Activated CD4-positive, CD25-positive, alpha-beta regulatory T cell treated with anti-CD3 and anti-CD28 coated beads, Interleukin-2, amount 50 U/mL, for 72 hours (primary cell): ENCODE measurements at regions not wholly inside any gene's neighbourhood (a gene's known extent, or its start where the extent isn't known, plus 50 kb on each side); places are given as distances from the start of the nearest gene placed in this dataset.
"Not testable (repeated sequence)": the region's sequence is repeated elsewhere in the genome, so short reads cannot be mapped to it uniquely, and the experiment has no call there.

Source experiments
- DNase-seq: peaks from one replicate; pipeline ENCODE4 v3.0.0; 2021

DNA sequence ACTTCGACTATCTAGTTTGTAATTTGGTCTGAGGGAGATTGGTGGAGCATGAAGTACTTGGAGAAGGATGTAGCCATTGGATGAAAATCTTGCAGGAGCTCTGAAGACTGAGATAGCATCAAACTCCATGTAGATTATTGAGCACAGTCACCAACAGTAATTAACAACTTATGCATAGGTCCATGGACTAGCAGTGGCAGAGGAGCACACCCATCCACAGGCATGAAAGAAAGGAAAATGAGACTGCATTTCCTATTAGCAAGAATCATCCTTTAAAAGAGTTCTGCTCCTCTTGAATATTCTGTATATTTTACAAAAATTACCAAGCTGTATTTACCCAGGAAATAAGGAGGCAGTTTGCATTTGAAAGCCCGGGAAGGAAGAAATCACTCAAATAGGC is 529.4 kb upstream of the ACTRT1 start:
- no peak for DNase-seq

DNA sequence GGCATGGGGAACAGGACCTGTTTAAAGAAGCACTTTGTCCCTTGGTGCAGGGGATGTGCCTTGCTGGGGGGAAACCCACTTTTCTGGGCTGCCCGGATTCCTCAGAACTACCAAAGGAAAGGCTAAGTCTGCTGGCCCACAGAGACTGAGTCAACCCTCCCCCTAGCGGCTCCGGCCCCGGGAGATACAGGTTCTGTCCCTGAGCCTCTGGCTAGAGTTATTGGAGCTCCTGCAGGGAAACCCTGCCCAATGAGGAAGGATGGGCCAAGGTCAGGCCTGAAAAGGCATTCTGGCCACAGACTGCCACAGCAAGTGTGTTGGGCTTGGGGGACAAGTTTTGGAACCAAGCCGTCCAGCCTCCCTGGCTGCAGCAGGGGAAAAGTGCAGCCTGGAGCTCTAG is 490.9 kb upstream of the ACTRT1 start:
- DNase-seq: no peak

DNA sequence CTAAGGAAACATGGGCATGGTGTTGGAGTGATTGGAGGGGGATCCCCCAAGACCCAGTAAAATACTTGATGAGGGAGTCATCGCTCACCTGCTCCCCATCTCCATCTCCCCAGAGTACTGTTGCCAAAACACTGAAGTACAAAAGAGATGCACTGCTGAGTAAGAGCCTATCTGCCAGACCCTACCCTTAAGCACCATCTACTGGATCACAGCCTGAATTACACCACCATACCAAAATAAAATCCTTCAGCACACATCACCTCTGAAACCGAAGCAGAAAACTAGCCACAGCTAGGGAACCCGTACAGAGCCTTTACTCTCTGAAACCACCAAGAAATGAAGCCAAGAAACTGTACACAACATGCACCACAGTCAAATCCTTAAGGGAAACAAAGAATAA is 466.3 kb upstream of the ACTRT1 start:
- DNase-seq: no peak

DNA sequence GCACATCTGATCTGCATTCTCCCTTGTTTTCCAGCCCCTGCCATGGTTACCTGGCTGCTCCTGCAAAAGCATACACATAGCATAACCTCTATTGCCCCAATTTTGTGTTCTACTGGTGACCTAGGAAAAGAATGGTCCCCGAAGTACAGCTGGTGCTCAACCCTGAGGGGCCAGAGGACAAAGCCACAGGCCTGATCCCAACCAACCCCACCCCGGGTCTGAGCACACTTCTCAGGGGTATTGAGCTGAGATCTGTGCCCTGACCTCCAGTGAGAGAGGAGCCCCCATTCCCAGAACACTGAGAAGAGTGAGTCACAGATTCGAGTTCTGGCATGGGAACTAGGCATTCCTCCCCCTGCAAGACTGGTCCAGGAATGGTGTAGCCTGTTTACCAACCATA is 465.5 kb upstream of the ACTRT1 start:
- DNase-seq: no peak

DNA sequence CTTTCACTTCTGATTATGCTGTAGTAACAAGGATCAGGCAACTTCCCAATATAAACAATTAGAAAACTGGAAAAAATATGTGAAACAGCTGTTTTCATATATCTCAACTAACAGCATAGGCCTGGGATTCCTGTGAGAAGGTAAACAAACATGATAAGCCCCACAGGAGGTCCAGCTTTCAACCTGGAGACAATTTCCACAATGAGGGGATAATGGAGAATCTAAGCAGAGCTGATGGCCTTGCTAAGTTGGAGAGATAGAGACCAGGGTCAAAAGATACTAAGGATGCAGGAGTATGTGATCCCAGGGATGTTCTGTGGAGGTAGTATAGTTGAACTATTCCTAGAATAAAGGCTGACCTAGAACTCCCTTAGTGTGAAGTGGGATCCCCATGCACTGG is 452.3 kb upstream of the ACTRT1 start:
- no peak for DNase-seq

DNA sequence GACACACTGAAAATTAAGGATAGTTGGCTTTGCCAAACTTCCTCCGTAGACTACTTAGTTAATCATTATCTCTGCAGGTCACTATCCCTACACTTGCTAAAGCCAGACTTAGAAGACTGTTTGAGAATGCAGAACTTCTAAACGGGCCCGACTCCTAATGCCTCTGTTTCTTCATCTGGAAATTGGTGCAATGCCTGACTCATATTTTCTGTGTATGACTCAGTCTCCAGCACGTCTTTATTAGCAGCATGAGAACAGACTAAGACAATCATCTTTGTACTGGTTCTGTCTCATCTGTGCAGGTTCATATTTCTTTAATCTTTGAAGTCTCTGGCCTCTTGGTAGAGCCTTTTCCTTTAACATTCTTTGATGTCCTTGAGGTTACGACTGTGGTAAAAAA is 411.9 kb upstream of the ACTRT1 start:
- DNase-seq: no peak

DNA sequence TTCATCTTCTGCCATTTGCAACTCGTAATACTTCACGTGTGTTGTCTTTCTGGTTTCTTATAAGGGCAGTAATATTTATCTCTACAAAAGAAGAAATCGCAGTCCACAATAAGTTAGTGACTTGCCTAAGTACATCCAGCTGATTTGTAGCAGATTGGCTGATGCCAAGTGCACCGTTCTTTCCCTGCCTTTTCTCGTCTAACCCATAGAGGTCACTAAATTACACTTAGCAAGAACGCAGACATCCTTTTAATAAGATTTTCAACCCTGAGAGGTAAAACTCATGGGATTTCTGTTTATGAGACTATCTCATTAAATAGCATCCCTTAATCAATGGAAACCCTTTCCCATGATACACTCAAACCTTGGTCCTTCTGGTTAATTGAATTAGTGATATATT is 408.6 kb upstream of the ACTRT1 start:
- DNase-seq: no peak

DNA sequence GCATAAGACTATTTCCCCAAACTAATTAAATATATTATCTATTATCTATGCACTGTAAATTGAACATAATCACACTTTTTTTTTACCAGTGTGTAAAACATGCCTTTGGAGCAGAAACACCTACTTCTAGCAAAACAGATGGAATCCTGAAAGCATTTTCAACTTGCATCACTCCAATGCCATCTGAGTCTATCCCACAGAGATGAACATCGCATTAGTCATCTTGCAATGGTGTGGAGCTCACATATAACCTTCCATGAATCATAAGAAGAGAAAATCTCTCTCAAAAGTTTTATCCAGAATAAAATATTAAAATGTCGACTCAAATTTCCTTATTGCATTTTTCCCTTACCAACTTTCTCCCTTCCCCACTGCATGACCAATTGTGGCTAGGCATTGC is 406.7 kb upstream of the ACTRT1 start:
- DNase-seq: no peak

DNA sequence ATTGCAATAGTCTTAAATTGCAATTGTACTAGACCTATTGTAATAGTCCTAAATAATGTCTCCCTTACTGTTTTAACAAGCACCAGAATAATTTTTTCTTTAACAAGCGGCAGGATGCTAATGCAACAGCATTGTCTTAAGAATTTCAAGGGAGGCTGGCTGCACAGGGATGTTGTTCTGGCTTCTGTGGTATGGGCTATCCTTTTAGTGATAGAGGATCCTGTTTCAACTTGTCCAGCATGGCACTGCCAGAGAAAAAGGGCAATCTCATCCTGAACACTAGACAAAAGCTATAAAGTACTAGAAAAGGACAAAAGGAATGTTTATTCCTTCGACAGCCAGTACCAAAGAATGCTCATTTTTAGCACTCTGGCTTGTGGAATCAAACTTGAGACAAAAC is 405.5 kb upstream of the ACTRT1 start:
- DNase-seq: no peak

DNA sequence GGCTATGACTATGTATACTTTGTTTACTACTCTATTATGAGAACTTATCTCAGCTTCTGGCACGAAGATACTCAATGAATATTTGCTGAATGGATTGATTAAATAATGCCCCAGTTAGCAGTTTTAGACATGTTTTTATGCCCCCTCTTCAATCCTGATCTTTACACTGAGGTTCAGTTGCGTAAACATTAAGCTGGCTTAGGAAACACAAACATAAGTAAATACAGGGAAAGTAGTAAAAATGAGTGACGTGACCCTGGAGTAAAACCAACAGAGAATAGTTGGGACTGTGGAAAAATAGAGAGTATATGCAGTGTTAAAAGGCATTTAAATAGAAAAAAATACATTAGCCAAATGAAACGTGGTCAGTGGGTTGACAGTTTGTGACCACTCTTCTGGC is 387.0 kb upstream of the ACTRT1 start:
- DNase-seq: no peak

DNA sequence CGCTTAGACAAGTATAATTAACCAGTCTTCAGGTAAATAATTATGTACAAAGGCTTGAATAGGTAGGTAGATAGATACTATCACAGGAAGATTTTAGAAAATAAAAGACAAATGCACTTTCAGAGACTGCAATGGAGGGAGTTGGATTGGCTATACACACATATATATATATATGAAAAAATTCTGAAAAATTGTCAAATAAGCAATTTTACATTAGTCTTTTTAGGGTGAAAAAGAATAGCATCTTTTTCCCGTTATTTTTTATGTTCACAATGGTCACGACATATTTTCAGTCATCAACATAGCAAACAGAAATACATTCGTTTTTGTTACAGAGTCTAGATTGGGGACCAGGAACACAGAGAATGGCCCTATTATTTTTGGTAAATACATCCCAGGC is 385.9 kb upstream of the ACTRT1 start:
- DNase-seq: no peak

DNA sequence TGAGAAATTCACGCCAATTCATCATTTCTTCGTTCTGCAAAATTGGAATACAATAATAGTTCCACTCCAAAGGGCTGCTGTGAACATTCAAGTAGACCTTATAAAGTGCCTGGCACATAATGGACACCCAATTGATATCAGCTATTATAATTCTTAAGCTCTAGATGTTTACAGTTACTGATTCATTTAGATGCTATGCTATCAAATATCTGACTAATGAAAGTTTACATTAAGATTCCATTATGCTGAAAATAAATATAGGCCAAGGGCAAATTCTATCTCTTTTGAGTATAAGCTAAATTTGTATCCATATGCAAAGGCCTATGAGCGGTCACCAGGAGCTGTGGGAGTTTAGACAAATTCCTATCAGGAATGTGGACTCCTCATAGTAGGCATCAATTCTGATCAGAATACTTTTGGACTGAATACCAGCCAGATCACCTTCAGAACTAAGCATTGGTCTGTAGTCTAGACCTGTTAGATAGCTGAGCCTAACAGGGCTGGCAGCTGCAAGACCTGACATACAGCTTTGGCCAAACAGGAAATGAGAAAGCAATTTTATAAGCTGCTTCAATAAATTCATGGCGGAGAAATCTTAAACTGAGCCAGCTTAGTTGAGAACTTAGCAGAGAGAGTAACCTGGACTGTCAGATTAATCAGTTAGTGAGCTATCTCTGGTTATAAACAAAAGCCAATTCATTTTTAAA is 384.3 kb upstream of the ACTRT1 start:
- no peak for DNase-seq

DNA sequence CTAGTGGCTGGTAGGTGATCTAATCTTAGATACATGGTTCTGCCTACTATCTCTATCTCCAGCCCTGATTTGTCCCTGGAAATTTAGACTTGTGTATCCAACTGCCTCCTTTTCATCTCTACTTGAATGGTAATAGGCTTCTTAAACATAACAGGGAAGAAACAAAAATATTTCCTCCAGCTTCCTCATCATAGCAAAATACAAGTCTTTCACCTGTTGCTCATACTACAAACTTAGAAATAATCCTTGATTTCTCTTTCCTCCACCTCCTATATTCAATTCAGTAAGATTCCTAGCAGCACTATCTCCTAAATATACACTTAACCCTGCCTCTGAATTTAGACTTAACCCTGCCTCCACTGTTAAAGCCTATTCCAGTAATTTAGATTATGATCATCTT is 373.3 kb upstream of the ACTRT1 start:
- DNase-seq: no peak

DNA sequence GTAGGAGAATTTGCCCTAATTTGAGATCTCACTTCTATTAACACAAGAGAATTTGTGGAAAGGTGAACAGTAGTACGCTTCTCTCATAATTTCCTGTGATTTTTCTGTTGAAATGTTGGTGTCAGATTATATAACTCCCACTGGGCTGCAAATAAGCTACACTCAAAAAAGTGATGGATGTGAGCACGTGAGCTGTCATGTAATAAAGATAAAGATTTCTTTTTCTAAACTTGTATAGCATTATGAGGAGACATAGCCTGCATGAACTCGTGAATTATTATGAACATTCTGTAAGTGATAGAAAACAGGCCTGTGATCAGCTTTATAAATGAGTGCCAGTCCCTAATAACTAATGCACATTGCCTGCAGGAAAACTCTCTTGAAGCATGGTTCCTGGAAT is 356.6 kb upstream of the ACTRT1 start:
- no peak for DNase-seq

DNA sequence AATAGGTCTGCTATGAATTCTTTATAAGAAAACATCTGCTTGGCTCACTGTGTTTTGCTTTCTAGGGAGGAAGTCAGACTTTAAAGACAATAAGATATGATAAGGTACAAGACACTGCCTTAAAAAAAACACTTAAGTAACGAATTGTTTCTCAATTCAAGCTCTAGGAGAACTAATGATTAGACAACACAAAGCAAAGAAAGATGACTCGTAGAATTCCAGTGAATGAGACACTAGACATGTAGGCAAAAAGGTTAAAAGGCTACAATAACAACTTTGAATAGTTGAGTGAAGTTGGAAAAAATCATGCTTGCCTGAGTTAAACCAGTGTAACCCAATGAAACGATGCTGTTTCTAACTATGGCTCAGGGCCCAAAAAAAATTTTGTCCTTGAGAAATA is 344.4 kb upstream of the ACTRT1 start:
- DNase-seq: no peak

DNA sequence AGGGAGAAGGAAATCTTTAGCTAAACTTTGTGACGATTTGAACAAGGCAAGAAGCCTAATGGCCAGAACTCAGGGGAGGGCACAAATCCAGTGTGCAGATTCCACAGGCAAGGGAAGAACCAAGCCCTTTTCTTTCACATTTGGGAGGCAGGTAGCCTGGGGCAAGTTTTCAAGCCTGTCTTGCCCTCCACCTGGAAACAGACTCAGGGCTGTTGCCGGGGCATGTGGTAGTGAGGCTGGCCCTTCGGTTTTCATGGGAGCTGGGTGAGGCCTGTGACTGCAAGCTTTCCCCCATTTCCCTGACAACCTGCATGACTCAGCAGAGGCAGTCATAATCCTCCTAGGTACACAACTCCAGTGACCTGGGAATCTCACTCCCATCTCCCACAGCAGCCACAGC is 331.6 kb upstream of the ACTRT1 start:
- not testable (repeated sequence) for DNase-seq

DNA sequence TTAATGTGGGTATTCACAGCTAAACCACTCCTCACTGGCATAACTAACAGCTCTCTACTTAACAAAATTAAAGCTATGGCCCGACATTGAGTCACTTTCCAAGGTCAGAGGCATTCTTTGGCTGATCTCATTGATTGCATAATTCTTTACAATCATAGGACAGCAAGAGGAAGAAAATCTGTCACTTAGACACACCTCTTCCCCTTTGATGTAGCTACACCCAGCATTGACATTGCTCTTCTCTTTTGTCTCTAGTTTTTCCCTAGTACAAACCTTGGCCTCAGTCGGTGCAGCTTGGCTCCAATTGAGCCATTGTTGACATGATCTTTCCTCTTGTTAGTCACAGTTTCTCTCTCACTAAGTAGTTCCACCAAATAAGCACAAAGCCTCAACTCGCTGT is 313.3 kb upstream of the ACTRT1 start:
- DNase-seq: no peak

DNA sequence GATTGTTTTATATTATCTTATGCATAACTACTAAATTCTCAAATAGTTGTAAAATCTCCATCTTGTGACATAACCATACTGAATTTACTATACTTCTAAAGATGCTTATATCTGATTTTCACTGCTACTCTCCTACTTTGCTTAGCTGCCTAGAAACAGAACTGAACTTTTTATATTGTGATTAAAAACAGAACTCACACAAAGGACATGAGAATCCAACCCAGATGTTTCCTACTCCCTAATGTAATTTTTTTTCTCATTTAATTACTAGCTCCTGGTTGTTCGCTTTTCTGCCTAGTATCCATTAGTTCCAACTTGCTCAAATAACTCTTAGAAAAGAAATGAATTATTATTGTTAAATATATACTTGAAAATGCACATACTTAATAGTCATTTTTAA is 283.5 kb upstream of the ACTRT1 start:
- no peak for DNase-seq

DNA sequence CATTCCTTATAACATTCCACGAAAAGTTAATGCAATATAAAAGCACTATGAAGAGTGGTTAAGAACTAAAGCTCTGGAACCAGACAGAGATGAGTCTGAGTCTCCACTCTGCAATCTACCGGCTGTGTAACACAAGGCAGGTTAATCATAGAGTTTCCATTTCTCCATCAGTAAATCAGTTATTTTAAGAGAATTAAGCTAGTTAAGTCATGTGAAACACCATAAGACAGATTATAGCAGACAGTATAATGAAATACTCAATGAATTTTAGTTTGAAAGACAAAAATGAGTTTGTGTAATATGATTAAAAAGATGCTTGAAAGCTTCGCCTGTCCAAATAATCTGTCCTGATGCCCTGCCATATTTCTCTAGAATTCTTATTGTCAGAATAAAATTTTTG is 282.6 kb upstream of the ACTRT1 start:
- no peak for DNase-seq

DNA sequence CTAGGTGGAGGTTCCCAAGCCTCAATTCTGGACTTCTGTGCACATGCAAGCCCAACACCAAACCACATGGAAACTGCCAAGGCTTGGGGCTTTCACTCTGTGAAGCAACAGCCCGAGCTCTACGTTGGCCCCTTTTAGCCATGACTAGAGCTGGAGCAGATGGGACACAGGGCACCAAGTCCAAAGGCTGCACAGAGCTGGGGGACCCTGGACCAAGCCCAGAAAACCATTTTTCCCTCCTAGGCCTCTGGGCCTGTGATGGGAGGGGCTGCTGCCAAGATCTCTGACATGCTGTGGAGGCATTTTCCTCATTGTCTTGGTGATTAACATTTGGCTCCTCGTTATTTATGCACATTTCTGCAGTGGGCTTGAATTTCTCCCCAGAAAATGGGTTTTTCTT is 258.7 kb upstream of the ACTRT1 start:
- DNase-seq: no peak

DNA sequence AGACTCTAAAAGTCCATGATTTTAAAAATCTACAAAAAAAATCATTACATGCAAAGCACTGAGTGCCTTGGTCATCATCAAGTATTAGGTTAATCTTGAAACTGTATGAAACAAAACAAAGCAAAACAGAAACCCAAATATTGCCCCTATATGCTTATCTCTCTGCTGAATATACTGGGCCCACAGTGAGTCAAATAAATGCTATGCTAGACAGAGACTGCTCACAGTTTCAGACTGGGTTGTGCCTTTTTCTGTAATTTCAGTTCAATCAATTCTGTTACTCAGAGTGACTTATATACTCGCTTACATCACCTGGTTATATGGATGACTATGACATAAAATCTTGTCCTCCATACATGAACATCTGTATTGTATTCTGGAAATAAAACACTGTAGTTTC is 257.1 kb upstream of the ACTRT1 start:
- DNase-seq: no peak

DNA sequence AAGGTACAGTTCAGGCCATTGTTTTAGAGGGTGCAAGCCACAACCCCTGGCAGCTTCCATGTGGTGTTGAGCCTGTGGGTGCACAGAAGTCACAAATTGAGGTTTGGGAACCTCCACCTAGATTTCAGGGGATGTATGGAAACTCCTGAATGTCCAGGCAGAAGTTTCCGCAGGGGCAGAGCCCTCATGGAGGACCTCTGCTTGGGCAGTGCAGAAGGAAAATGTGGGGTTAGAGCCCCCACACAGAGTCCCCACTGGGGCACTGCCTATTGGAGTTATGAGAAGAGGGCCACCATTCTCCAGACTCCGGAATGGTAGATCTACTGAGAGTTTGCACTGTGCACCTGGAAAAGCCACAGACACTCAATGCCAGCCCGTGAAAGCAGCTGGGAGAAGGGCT is 242.0 kb upstream of the ACTRT1 start:
- DNase-seq: no peak

DNA sequence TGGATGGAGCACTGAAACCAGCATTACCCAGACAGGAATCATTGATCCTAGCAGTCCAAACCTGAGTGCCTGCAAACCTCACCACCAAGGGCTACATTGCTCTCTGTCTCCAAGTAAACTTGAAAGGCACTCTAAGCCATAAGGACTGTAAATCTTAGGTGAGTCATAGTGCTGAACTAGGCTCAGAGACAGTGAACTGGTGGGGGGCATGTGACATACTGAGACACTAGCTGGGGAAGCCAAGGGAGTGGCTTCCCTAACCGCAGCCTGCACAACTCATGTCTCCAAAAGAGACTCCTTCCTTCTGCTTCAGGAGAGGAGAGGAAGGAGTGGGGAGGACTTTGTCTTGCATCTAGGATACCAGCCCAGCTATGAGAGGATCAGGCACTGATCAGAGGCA is 235.5 kb upstream of the ACTRT1 start:
- no peak for DNase-seq

DNA sequence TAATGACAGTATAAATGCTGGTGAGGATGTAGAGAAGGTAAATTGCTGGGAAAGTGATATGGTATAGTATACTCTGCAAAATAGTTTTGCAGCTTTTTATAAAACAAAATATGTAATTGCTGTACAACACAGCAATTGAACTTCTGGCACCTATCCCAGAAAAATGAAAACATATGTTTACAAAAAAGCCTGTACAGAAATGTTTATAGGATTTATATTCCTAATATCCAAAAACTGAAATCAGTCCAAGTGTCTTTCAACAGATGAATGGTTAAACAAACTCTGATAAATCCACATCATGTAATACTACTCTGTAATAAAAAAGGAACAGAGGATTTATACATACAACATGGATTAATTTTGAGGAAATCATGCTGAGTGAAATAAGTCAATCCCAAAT is 198.4 kb upstream of the ACTRT1 start:
- no peak for DNase-seq

DNA sequence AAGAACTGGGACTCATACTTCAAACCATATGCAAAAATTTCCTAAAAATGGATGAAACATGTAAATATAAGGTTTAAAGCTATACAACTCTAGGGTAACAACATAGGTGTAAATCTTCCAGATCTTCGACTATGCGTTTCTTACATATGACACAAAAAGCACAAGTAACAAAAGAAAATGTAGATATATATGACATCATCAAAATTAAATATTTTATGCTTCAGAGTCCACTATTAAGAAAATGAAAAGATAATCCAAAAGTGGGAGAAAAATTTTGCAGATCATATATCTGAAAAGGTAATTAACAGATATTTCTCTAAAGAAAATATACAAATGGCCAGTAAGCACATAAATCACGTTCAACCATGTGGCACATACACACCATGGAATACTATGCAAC is 164.2 kb upstream of the ACTRT1 start:
- no peak for DNase-seq

DNA sequence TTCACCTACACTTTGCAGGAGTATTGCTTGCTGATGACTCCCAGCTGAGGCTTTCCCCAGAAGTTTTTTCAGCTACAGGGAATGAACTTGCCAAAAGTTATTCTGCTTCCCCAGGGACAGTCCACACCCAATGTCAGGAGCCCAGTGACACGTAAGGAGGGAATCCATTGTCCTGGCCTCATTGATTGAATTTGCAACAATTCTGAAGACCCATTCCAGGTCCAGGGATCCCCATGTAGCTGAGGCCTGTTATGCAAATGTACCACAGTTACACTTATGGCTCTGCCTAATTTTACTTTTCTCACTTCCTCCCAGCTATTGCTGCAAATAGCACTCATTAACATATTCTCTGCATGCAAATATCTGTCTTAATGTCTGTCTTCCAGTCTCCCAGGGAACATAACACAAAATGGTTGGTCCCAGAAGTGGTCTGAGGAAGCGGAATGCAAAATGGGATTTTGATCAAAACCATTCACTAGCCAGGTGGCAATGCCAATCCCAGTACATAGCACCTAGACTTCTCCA is 113.7 kb upstream of the ACTRT1 start:
- no peak for DNase-seq
